GM12878 (cell line): ENCODE measurements at regions not wholly inside any gene's neighbourhood (a gene's known extent, or its start where the extent isn't known, plus 50 kb on each side); places are given as distances from the start of the nearest gene placed in this dataset.

Source experiments
- ATAC-seq: fragments of 200-7000 bp; cut with Tn5 transposase; 3 replicates; pipeline ENCODE4 v1.9.1; 2020; ENCODE audit warnings: mild to moderate bottlenecking, moderate library complexity
- BruUV-seq: library from RNA; stranded (reverse); fragments of 400-500 nt; replicated peaks from 2 replicates; lab custom pipeline; 2021; lab: Mats Ljungman, UMichigan
- CTCF ChIA-PET: fragments of 300-600 bp; sonication (Branson Sonifier 250); formaldehyde crosslinking; extraction: SDS; loops from one replicate; lab custom pipeline; 2021; ENCODE audit warnings: inconsistent platforms; lab: Yijun Ruan, JAX
- POLR2A ChIA-PET: fragments of 350-600 bp; formaldehyde crosslinking; extraction: SDS; loops from one replicate; lab custom pipeline; 2021; ENCODE audit warnings: inconsistent platforms; lab: Charles Lee
- RAD21 ChIA-PET: fragments of 300-600 bp; sonication (Branson Sonifier 250); formaldehyde crosslinking; loops from one replicate; lab custom pipeline; 2023; ENCODE audit warnings: antibody characterized with exemption; ENCODE audit not compliant: unreplicated experiment; lab: Charles Lee
- SMC1A ChIA-PET: fragments of 300-600 bp; sonication (Branson Sonifier 250); formaldehyde crosslinking; loops from one replicate; lab custom pipeline; 2023; ENCODE audit not compliant: unreplicated experiment, uncharacterized antibody; lab: Charles Lee
- DNase-seq: peaks from one replicate; pipeline ENCODE4 v3.0.0-alpha.2; 2011; ENCODE audit warnings: low read depth, low spot score
- FAIRE-seq: peaks from 3 replicates; lab custom pipeline; 2011; peaks lifted over from hg19 to GRCh38; lab: Jason Lieb, UNC
- H2AFZ ChIP-seq: 2 replicates; pipeline ENCODE4 v1.6.0; 2011; ENCODE audit warnings: low read depth, low read length, control low read depth; ENCODE audit not compliant: control insufficient read depth
- H3K27ac ChIP-seq: 2 replicates; pipeline ENCODE4 v1.5.1; 2011; ENCODE audit warnings: control low read depth; ENCODE audit not compliant: control insufficient read depth, insufficient read depth
- H3K27me3 ChIP-seq, 2 experiments: replicated peaks in 1 of 2; 2 replicates each; pipeline versions ENCODE4 v1.6.0 to v1.6.1; 2011; ENCODE audit warnings: low read length in 1 of 2; ENCODE audit not compliant: control insufficient read depth in 2 of 2, insufficient read depth in 2 of 2
- H3K36me3 ChIP-seq, 2 experiments: 2 replicates each; pipeline ENCODE4 v1.5.1; 2011; ENCODE audit warnings: low read length in 1 of 2; ENCODE audit not compliant: control insufficient read depth in 2 of 2, insufficient read depth in 2 of 2
- H3K4me1 ChIP-seq: 2 replicates; pipeline ENCODE4 v1.6.1; 2011; ENCODE audit warnings: mild to moderate bottlenecking, low read length, moderate library complexity, mixed read lengths; ENCODE audit not compliant: control insufficient read depth, insufficient read depth
- H3K4me2 ChIP-seq: 2 replicates; pipeline ENCODE4 v1.6.0; 2011; ENCODE audit warnings: control low read depth; ENCODE audit not compliant: control insufficient read depth, insufficient read depth
- H3K4me3 ChIP-seq: fragments of 200-600 bp; sonication (generic); 2 replicates; pipeline ENCODE4 v1.5.1; 2016
- H3K79me2 ChIP-seq: 2 replicates; pipeline ENCODE4 v1.6.0; 2011; ENCODE audit warnings: low read length; ENCODE audit not compliant: control insufficient read depth, insufficient read depth
- H3K9ac ChIP-seq: 2 replicates; pipeline ENCODE4 v1.8.0; 2011; ENCODE audit warnings: low read length, control low read depth, mixed read lengths; ENCODE audit not compliant: control insufficient read depth, insufficient read depth
- H3K9me3 ChIP-seq: replicated peaks from 3 replicates; pipeline ENCODE4 v1.5.1; 2011; ENCODE audit warnings: mild to moderate bottlenecking, low read length; ENCODE audit not compliant: control insufficient read depth, insufficient read depth
- H4K20me1 ChIP-seq: 2 replicates; pipeline ENCODE4 v1.6.0; 2011; ENCODE audit not compliant: control insufficient read depth, insufficient read depth
- BCL11A ChIP-seq: IDR thresholded peaks from 2 replicates; pipeline ENCODE4 v1.6.1; 2011; ENCODE audit warnings: low read depth, low read length
- CHD2 ChIP-seq: IDR thresholded peaks from 2 replicates; pipeline ENCODE4 v1.6.1; 2011; ENCODE audit warnings: low read depth, low read length, improper control_type of control experiment, borderline replicate concordance
- MXI1 ChIP-seq: fragments of 150-350 bp; IDR thresholded peaks from 2 replicates; pipeline ENCODE4 v1.6.1; 2011; ENCODE audit warnings: low read depth, mild to moderate bottlenecking, inconsistent platforms, low read length, improper control_type of control experiment
- NR2C2 ChIP-seq: IDR thresholded peaks from 2 replicates; pipeline ENCODE4 v1.6.1; 2011; ENCODE audit warnings: borderline replicate concordance, low read depth; ENCODE audit not compliant: control insufficient read depth, insufficient read length
- POU2F2 ChIP-seq: IDR thresholded peaks from 3 replicates; pipeline ENCODE4 v1.6.1; 2011; ENCODE audit warnings: low read depth, mild to moderate bottlenecking, low read length, borderline replicate concordance
- SP1 ChIP-seq: IDR thresholded peaks from one replicate; pipeline ENCODE4 v1.6.1; 2011; ENCODE audit warnings: low read depth, low read length
- TAF1 ChIP-seq: IDR thresholded peaks from 2 replicates; pipeline ENCODE4 v1.6.1; 2011; ENCODE audit warnings: mild to moderate bottlenecking, low read depth, low read length, borderline replicate concordance
- WGBS: methylation state at CpG from one replicate; pipeline ENCODE4 v1.1.6; 2016; ENCODE audit warnings: low lambda C conversion rate; ENCODE audit not compliant: insufficient replicate concordance, insufficient coverage; ENCODE audit errors: missing lambda C conversion rate; 5-methylcytosine and 5-hydroxymethylcytosine counted together
- in situ Hi-C: fragments of 300-500 bp; cut with MboI; formaldehyde crosslinking; loops from 9 replicates; pipeline ENCODE4 v1.14.3; 2018; ENCODE audit warnings: mixed read lengths
- intact Hi-C: fragments of 100-400 bp; cut with micrococcal nuclease; formaldehyde crosslinking; loops from one replicate; pipeline ENCODE4 v1.14.2; 2022; ENCODE audit not compliant: unreplicated experiment
- TF ChIP-seq, protein P1 (sequence below): fragments of 450-650 bp; IDR thresholded peaks from 2 replicates; pipeline ENCODE4 v1.6.1; 2017; ENCODE audit warnings: borderline replicate concordance
- TF ChIP-seq, protein P2 (sequence below): fragments of 450-650 bp; formaldehyde crosslinking; IDR thresholded peaks from 2 replicates; pipeline ENCODE4 v1.4.0; 2022; ENCODE audit warnings: mild to moderate bottlenecking, moderate library complexity
- TF ChIP-seq, protein P3 (sequence below): fragments of 150-350 bp; IDR thresholded peaks from 2 replicates; pipeline ENCODE4 v1.6.1; 2014; ENCODE audit warnings: mild to moderate bottlenecking, low read depth, low read length
- TF ChIP-seq, protein P4 (sequence below): IDR thresholded peaks from 2 replicates; pipeline ENCODE4 v1.6.1; 2011; ENCODE audit warnings: borderline replicate concordance, low read depth, mild to moderate bottlenecking, moderate library complexity, low read length; ENCODE audit not compliant: insufficient read depth, poor library complexity, severe bottlenecking

DNA sequence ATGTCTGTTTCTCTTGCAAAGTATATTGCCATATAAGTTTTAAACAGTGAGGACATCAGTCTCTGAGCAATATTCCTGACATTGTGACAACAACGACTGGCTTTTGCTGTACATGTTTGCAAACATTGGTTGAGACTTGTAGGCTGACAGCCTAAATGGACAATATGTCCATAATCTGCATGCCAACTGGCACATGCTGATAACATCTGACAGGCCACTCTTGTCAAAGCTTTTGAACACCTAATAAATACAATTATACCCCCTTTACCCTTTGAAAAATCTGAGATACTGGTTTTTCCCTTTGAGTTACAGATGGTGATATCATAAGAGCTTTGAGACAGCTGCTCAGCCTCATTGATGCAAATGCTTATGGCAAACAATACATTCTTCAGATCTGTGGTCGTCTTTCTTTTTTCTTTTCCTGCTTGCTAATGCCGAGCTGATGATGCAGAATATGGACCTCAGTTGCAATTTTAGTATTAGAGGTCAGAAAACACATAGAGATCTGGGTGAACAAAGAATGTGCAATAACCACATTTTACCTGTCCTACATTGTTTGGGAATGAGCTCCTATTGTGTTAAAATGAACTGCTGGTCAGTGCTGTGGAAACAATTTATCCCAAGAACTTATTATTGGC lies 114.9 kb downstream of the RFC3 start:
- no peak for ATAC-seq
- Histone ChIP-seq H2AFZ (no peak overlapping the region), H4K20me1 (no peaks in the 10 kb centered on the region), H3K4me2 (no peak overlapping the region), H3K4me1 (0 out of 2 replicates have a peak, but pooled peaks cover 3% of the 10 kb centered on the region), H3K79me2 (no peaks in the 10 kb centered on the region), H3K27me3 (no peaks in the 10 kb centered on the region), H3K9me3 (no peaks in the 10 kb centered on the region), H3K4me3 (no peak overlapping the region), H3K36me3 (no peaks in the 10 kb centered on the region), H3K9ac (no peak overlapping the region), H3K27ac (no peak overlapping the region)
- WGBS: 67% methylated on average over 3 of the region's 3 CpGs
- ChIA-PET CTCF (interaction anchor here (3.0 kb wide), 1 partner anchor 145 kb away, joined by 19 read pairs; no protein-coding TSS in a partner anchor), POLR2A (no interaction called here), RAD21 (interaction anchor here (1.0 to 1.6 kb wide), 5 partner anchors 9 to 1225 kb away, joined by 3 to 9 read pairs (median 3); partner anchors contain the start of gene RFC3), SMC1A (interaction anchor here (0.7 to 1.3 kb wide), 5 partner anchors 17 to 1111 kb away, joined by 3 read pairs; no protein-coding TSS in a partner anchor)
- BruUV-seq: no TSS peak
- in situ Hi-C loops: loop anchor here (5.0 kb wide), 2 partner anchors 144 to 1224 kb away; no protein-coding TSS in a partner anchor
- DNase-seq: no peak
- FAIRE-seq: no peak
- intact Hi-C loops: no loop called here
- TF ChIP-seq NR2C2: no peak
- TF ChIP-seq, protein P1, sequence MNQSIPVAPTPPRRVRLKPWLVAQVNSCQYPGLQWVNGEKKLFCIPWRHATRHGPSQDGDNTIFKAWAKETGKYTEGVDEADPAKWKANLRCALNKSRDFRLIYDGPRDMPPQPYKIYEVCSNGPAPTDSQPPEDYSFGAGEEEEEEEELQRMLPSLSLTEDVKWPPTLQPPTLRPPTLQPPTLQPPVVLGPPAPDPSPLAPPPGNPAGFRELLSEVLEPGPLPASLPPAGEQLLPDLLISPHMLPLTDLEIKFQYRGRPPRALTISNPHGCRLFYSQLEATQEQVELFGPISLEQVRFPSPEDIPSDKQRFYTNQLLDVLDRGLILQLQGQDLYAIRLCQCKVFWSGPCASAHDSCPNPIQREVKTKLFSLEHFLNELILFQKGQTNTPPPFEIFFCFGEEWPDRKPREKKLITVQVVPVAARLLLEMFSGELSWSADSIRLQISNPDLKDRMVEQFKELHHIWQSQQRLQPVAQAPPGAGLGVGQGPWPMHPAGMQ: no peak
- TF ChIP-seq, protein P2, sequence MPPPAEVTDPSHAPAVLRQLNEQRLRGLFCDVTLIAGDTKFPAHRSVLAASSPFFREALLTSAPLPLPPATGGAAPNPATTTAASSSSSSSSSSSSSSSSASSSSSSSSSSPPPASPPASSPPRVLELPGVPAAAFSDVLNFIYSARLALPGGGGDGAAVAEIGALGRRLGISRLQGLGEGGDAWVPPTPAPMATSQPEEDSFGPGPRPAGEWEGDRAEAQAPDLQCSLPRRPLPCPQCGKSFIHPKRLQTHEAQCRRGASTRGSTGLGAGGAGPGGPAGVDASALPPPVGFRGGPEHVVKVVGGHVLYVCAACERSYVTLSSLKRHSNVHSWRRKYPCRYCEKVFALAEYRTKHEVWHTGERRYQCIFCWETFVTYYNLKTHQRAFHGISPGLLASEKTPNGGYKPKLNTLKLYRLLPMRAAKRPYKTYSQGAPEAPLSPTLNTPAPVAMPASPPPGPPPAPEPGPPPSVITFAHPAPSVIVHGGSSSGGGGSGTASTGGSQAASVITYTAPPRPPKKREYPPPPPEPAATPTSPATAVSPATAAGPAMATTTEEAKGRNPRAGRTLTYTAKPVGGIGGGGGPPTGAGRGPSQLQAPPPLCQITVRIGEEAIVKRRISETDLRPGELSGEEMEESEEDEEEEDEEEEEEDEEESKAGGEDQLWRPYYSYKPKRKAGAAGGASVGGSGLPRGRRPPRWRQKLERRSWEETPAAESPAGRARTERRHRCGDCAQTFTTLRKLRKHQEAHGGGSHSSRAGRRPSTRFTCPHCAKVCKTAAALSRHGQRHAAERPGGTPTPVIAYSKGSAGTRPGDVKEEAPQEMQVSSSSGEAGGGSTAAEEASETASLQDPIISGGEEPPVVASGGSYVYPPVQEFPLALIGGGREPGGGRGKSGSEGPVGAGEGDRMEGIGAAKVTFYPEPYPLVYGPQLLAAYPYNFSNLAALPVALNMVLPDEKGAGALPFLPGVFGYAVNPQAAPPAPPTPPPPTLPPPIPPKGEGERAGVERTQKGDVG: no peak
- TF ChIP-seq POU2F2: no peak
- TF ChIP-seq CHD2: no peak
- no peak for TF ChIP-seq BCL11A
- TF ChIP-seq, protein P3, sequence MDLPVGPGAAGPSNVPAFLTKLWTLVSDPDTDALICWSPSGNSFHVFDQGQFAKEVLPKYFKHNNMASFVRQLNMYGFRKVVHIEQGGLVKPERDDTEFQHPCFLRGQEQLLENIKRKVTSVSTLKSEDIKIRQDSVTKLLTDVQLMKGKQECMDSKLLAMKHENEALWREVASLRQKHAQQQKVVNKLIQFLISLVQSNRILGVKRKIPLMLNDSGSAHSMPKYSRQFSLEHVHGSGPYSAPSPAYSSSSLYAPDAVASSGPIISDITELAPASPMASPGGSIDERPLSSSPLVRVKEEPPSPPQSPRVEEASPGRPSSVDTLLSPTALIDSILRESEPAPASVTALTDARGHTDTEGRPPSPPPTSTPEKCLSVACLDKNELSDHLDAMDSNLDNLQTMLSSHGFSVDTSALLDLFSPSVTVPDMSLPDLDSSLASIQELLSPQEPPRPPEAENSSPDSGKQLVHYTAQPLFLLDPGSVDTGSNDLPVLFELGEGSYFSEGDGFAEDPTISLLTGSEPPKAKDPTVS: no peak
- TF ChIP-seq SP1: no peak
- TF ChIP-seq, protein P4, sequence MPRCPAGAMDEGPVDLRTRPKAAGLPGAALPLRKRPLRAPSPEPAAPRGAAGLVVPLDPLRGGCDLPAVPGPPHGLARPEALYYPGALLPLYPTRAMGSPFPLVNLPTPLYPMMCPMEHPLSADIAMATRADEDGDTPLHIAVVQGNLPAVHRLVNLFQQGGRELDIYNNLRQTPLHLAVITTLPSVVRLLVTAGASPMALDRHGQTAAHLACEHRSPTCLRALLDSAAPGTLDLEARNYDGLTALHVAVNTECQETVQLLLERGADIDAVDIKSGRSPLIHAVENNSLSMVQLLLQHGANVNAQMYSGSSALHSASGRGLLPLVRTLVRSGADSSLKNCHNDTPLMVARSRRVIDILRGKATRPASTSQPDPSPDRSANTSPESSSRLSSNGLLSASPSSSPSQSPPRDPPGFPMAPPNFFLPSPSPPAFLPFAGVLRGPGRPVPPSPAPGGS: no peak
- no peak for TF ChIP-seq TAF1
- TF ChIP-seq MXI1: no peak
